Activated CD8-positive, alpha-beta memory T cell treated with anti-CD3 and anti-CD28 coated beads for 48 hours (primary cell): ENCODE measurements at regions not wholly inside any gene's neighbourhood (a gene's known extent, or its start where the extent isn't known, plus 50 kb on each side); places are given as distances from the start of the nearest gene placed in this dataset.

Source experiments
- DNase-seq, 3 experiments: peaks; one replicate each; pipeline ENCODE4 v3.0.0-alpha.2; 2020; ENCODE audit warnings: low read depth in 2 of 3, low spot score in 2 of 3

GRCh38 chr14:101225157-101226152, 321.9 kb upstream of the RTL1 start:
- no peak for DNase-seq

GRCh38 chr14:101226265-101226602, 322.7 kb upstream of the RTL1 start:
- DNase-seq, result no peak

- DNase-seq, result no peak
Measured at GRCh38 chr14:101226603-101227425, 323.3 kb upstream of the RTL1 start.

- DNase-seq, result no peak
Measured at GRCh38 chr14:101227611-101228594, 324.4 kb upstream of the RTL1 start.

GRCh38 chr14:101228949-101229541, 325.5 kb upstream of the RTL1 start:
- no peak for DNase-seq

GRCh38 chr14:101229666-101230065, 326.1 kb upstream of the RTL1 start:
- DNase-seq, result no peak

GRCh38 chr14:101230161-101230850, 326.8 kb upstream of the RTL1 start:
- no peak for DNase-seq

GRCh38 chr14:101230851-101231550, 327.5 kb upstream of the RTL1 start:
- DNase-seq, result no peak

GRCh38 chr14:101231828-101232227, 328.3 kb upstream of the RTL1 start:
- DNase-seq, result no peak

GRCh38 chr14:101232340-101233020, 328.8 kb upstream of the DIO3 start:
- DNase-seq, result no peak

GRCh38 chr14:101233021-101233366, 328.3 kb upstream of the DIO3 start:
- no peak for DNase-seq

- no peak for DNase-seq
Measured at GRCh38 chr14:101233391-101233790, 327.9 kb upstream of the DIO3 start.

- no peak for DNase-seq
Measured at GRCh38 chr14:101233808-101234207, 327.5 kb upstream of the DIO3 start.

GRCh38 chr14:101234244-101234937, 326.9 kb upstream of the DIO3 start:
- DNase-seq, result no peak

GRCh38 chr14:101234999-101235334, 326.3 kb upstream of the DIO3 start:
- DNase-seq, result no peak

- DNase-seq, result no peak
Measured at GRCh38 chr14:101235335-101236103, 325.8 kb upstream of the DIO3 start.

GRCh38 chr14:101236496-101237251, 324.6 kb upstream of the DIO3 start:
- DNase-seq, result no peak
